ENCODE measurements at regions not wholly inside any gene's neighbourhood (a gene's known extent, or its start where the extent isn't known, plus 50 kb on each side); places are given as distances from the start of the nearest gene placed in this dataset.

GRCh38 chr1:244192325-244192724 lies 141.2 kb downstream of the ZBTB18 start:
- in situ Hi-C loops (cut with HindIII; ENCODE audit: low sequenced_read_pairs) = no loop called here

DNA sequence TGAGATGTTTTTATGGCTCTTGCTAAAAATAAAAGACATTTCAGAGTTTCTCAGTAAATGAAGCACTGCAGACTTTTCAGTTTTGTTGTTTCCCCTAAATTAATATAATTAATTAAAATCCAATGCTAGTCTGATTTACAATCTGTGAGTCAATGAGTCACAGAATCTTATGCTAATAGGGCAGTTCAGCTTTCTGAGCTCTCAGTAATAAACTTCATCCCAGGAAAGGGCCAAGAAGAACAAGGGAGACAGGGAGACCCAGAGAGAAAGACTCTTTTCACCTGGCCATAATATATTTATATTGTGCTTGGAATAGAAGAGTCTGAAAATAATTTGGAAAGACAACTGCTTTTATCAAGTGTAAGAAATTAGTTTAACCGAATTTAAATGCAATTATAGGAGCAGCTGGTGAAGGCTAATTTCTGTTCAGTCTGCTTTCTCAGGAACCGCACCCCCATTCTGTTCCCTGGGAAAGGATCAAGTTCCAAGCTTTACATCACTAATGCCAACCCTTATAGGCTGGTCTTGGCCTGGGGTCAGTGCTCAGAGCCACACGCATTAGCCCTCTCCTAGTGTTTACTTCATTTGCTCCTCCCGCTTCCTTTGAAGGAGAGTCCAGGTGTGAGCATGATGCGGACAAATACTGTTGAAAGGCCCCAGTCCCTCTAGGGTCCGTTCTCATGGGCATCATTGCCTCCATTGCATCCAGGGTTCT lies 145.6 kb downstream of the ZBTB18 start:
- in situ Hi-C loops (cut with HindIII; ENCODE audit: low sequenced_read_pairs) = no loop called here

- in situ Hi-C loops (cut with HindIII; ENCODE audit: low sequenced_read_pairs) = no loop called here
These were observed 146.8 kb downstream of the ZBTB18 start for GRCh38 chr1:244197851-244198375.

DNA sequence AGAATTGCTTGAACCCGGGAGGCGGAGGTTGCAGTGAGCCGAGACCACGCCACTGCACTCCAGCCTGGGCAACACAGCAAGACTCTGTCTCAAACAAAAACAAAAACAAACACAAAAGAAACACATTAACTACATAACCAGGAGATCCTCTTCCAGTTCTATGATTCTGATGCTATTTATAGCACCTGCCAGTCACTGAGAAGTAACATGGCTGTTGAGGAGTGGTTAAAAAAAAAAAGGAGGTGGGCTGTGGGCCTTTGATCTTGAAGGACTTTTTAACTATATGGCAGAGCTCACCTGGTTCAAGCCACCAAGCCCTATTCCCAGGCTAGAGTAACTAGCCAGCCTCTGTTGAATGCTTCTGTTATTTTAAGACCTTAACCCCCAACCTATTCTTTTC lies 148.8 kb downstream of the ZBTB18 start:
- in situ Hi-C loops (cut with HindIII; ENCODE audit: low sequenced_read_pairs) = no loop called here

DNA sequence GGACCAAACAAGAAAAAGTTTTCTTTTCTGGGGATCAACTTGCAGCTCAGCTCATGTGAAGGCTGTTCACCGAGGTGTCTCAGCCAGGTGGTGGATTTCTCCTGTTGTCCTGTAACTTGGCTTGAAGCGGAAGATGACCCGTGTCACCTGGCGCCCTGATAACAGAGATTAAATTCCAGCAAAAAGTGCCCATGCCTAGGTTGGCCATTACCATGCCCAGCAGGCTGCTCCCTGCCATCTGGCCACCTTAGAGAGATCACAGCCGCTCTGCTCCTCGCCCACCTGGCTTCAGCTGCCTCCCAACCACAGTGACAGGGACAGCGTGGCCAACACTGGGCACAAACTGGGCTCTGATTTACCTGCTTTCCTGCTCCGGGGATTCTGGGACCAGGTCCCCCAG lies 149.5 kb downstream of the ZBTB18 start:
- in situ Hi-C loops (cut with HindIII; ENCODE audit: low sequenced_read_pairs) = no loop called here

DNA sequence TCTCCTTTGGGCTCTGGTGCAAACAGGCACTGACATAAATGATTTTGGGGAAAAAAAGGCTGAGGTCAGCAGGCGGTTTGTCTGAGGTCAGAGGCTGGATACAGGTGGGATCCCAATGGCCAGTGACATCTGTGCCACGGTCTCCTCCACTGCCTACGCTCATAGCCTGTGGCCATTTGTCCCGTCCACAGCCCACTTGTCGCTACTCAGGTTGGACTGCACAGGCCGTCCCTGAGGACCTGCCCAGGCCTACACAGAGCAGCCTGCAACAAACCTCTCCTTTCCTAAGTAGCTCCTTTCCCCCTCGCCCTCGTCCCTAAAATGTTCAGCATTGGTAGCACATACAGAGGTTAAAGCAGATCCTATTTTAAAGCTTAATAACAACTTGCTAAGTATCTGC lies 150.7 kb downstream of the ZBTB18 start:
- in situ Hi-C loops (cut with HindIII; ENCODE audit: low sequenced_read_pairs) = no loop called here

GRCh38 chr1:244204004-244204403 lies 152.9 kb downstream of the ZBTB18 start:
- in situ Hi-C loops (cut with HindIII; ENCODE audit: low sequenced_read_pairs) = no loop called here

GRCh38 chr1:244205171-244205570 lies 154.1 kb downstream of the ZBTB18 start:
- in situ Hi-C loops (cut with HindIII; ENCODE audit: low sequenced_read_pairs) = loop anchor here (5.0 kb wide), 1 partner anchor 37 kb away; no protein-coding TSS in a partner anchor

DNA sequence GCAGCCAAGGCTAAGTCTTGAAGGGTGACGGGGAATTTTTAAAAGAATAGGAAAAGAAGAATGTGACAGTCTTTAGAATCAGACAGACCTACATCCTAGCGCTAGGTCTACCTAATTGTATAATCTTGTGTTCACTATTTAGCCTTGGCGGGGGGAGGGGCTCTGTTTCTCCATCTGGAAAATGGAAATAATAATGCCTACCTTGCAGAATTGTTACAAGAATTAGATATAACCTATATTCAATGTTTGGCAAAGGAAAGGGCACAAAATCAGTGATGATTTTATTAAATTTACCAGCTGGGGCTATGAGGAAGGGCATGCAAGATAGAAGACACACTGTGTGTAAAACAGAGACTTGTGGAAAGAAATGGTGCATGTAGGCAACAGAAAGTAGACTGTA lies 154.8 kb downstream of the ZBTB18 start:
- in situ Hi-C loops (cut with HindIII; ENCODE audit: low sequenced_read_pairs) = loop anchor here (5.0 kb wide), 1 partner anchor 36 kb away; no protein-coding TSS in a partner anchor

GRCh38 chr1:244207042-244207934 lies 156.2 kb downstream of the ZBTB18 start:
- in situ Hi-C loops (cut with HindIII; ENCODE audit: low sequenced_read_pairs) = loop anchor here (5.0 kb wide), 1 partner anchor 35 kb away; no protein-coding TSS in a partner anchor

- in situ Hi-C loops (cut with HindIII; ENCODE audit: low sequenced_read_pairs) = loop anchor here (5.0 kb wide), 1 partner anchor 34 kb away; no protein-coding TSS in a partner anchor
These were observed 156.8 kb downstream of the ZBTB18 start for GRCh38 chr1:244207935-244208244.

GRCh38 chr1:244209955-244210354 lies 158.9 kb downstream of the ZBTB18 start:
- in situ Hi-C loops (cut with HindIII; ENCODE audit: low sequenced_read_pairs) = loop anchor here (5.0 kb wide), 1 partner anchor 32 kb away; no protein-coding TSS in a partner anchor

DNA sequence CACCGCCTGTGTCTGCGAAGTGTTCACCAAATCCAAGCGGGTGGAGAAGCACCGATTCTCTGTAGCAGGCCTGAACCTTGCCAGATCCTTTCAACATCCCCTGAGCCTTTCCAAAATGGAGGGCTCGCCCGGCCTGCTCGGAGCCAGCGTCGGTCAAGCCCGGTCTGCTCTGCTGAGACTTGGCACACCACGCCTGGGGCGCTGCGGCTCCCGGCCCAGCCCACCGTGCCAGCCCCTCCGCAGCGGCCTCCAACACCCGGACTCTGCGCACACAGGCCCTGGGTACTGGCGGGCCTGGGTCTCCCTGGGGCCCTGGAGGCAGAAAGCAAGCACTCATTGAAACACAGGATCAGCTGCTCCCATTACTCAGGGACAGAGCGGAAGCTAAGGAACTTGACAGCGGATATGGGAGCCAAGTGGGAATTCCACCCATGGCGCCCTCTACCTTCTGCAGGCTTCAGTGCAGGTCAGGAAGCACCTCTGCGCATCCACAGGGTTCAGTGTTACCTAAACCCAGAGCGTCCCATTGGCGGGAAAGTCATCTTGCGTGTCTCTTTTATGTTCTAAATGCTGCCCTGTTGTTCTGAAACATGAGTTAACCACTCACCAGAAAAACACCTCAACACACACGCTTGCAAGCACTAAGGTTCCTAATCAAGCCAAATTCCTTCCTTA lies 159.9 kb downstream of the ZBTB18 start:
- in situ Hi-C loops (cut with HindIII; ENCODE audit: low sequenced_read_pairs) = no loop called here

DNA sequence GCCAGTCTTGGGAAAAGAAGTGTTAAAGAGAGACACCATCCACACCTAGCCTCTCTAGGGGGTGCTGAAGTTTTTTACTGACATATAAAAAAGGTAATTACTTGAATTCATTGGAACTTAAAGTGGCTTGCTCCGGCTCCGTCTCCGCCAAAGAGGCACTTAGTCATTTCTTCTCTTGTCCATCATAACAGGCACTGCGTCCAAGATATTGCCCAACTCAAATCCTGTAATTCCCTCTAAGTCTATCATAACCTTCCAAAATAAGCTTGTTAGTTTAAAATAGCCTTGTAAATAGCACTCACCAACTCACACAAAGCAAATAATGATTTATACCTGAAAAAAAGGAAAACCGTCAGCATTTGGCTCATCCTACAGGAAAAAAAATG lies 160.5 kb downstream of the ZBTB18 start:
- in situ Hi-C loops (cut with HindIII; ENCODE audit: low sequenced_read_pairs) = no loop called here

GRCh38 chr1:244212219-244212618 lies 161.1 kb downstream of the ZBTB18 start:
- in situ Hi-C loops (cut with HindIII; ENCODE audit: low sequenced_read_pairs) = no loop called here

GRCh38 chr1:244212797-244213475 lies 161.9 kb downstream of the ZBTB18 start:
- in situ Hi-C loops (cut with HindIII; ENCODE audit: low sequenced_read_pairs) = no loop called here

DNA sequence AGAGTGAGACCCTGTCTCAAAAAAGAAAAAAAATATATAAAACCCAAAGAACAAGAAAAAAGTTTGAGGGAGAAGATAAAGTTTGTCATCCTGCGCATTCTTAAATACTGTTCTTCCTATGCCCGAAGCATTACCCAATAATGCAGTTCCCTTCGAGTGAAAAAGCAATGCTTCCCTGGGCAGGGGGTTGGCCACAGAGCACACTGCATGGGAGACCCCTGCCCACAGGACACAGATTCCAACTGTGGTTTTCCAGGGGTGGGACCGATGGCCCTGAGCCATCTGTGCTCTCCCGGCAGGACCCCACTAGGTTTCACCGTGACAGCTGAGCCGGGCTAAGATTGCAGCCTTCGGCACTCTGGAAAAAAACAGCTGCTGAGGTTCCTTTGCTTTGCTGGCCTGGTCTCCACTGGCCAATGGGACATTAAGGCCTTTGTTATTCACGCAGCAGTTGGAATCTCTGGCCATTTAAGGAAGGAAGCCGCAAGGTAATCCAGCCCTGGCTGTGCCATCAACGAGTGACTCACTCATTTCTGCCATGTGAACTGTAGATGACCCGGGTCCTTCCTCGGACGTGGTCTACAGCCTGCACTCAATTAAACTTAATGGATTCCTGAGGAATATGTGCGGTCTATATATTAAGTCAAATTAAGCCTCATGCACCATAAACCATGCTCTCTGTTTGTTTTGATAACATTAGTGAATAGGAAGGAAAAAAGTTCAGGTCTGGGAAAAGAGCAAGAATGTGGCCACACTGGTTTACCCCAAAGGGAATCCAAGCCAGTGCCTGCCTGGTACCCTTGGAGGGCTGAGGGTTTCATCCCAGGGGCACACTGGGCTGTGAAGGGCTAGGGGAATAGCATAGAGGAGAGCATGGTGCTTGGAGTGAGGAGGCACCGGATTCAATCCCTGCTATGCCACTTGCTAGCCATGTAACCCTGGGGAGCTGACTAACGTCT lies 163.2 kb downstream of the ZBTB18 start:
- in situ Hi-C loops (cut with HindIII; ENCODE audit: low sequenced_read_pairs) = no loop called here

DNA sequence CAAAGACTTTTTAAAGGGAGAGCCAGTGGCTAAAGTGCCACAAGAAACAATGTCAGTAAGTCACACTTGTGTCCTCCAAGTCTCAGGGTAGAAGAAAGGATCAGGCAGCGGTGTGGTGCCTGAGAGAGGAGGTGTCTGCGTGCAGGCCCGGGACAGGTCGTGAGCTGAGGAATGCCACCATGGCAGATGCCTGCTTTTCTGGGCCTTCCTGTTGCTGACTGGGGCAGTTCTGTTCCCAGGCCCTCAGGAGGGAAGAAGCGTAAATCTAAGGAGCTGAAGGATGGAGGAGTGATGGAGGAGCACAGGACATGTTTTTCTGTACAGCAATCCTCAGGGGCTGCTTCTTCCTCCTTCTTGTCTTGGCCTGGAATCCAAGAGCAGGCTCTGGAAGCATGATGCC lies 165.8 kb downstream of the ZBTB18 start:
- in situ Hi-C loops (cut with HindIII; ENCODE audit: low sequenced_read_pairs) = no loop called here

- in situ Hi-C loops (cut with HindIII; ENCODE audit: low sequenced_read_pairs) = no loop called here
These were observed 166.6 kb downstream of the ZBTB18 start for GRCh38 chr1:244217711-244218110.

DNA sequence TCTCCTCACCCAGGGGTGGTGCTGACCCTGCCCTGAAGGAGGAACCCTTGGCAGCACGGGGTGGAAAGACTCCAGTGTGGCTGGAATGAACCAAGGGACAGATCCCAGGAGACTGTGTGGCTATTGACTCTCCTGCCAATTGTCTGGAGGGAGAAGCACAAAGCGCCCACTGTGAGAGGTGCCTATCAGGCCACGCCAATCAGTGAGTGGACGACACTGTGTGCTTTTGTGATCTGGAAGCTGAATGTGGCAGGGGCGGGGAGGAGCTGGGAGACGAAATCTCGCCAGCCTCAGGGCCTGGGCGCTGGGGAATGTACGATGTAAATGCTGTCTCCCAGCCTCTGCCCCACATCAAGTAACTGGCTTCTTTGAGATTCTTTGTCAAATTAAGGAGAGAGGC lies 167.1 kb downstream of the ZBTB18 start:
- in situ Hi-C loops (cut with HindIII; ENCODE audit: low sequenced_read_pairs) = no loop called here
